GM12878 (cell line): ENCODE measurements at regions not wholly inside any gene's neighbourhood (a gene's known extent, or its start where the extent isn't known, plus 50 kb on each side); places are given as distances from the start of the nearest gene placed in this dataset.

Experiments
- ATF7 ChIP-seq: fragments of 450-650 bp; IDR thresholded peaks from 2 replicates; pipeline ENCODE4 v1.6.1; 2016; ENCODE audit warnings: low read depth, mild to moderate bottlenecking
- CTCF ChIP-seq, 3 experiments: IDR thresholded peaks in 2 of 3; conservative IDR thresholded peaks in 1 of 3; 2 replicates each; pipeline ENCODE4 v1.5.1; 2011; ENCODE audit warnings: low read depth in 3 of 3, low read length in 3 of 3, mild to moderate bottlenecking in 3 of 3, control low read depth in 2 of 3, moderate library complexity in 2 of 3, inconsistent platforms in 1 of 3, mixed read lengths in 1 of 3; ENCODE audit not compliant: control insufficient read depth in 2 of 3, insufficient read depth in 1 of 3; ENCODE audit errors: extremely low read depth in 1 of 3
- EP300 ChIP-seq, 2 experiments: fragments of 150-350 bp in 1 of 2; IDR thresholded peaks; 2 replicates each; pipeline ENCODE4 v1.6.1; 2011 to 2012; ENCODE audit warnings: low read depth in 2 of 2, low read length in 2 of 2, borderline replicate concordance in 1 of 2, improper control_type of control experiment in 1 of 2, inconsistent platforms in 1 of 2; ENCODE audit not compliant: control insufficient read depth in 1 of 2
- FOXM1 ChIP-seq: IDR thresholded peaks from 2 replicates; pipeline ENCODE4 v1.6.1; 2012; ENCODE audit warnings: low read depth, mild to moderate bottlenecking, inconsistent platforms, low read length, moderate library complexity
- NFYA ChIP-seq: IDR thresholded peaks from 2 replicates; pipeline ENCODE4 v1.6.1; 2011; ENCODE audit warnings: low read depth, mild to moderate bottlenecking, low read length, improper control_type of control experiment, borderline replicate concordance
- NR2F1 ChIP-seq: fragments of 450-650 bp; conservative IDR thresholded peaks from 2 replicates; pipeline ENCODE4 v1.6.1; 2017; ENCODE audit warnings: mild to moderate bottlenecking
- PBX3 ChIP-seq: IDR thresholded peaks from 2 replicates; pipeline ENCODE4 v1.6.1; 2011; ENCODE audit warnings: mild to moderate bottlenecking, low read depth, low read length, moderate library complexity; ENCODE audit not compliant: insufficient replicate concordance
- POLR2AphosphoS5 ChIP-seq: IDR thresholded peaks from 2 replicates; pipeline ENCODE4 v1.6.1; 2011; ENCODE audit warnings: mild to moderate bottlenecking, low read length, inconsistent platforms
- SIN3A ChIP-seq: IDR thresholded peaks from 2 replicates; pipeline ENCODE4 v1.6.1; 2012; ENCODE audit warnings: low read depth, low read length, improper control_type of control experiment
- USF2 ChIP-seq: IDR thresholded peaks from 2 replicates; pipeline ENCODE4 v1.6.1; 2011; ENCODE audit warnings: low read depth, low read length, improper control_type of control experiment, borderline replicate concordance

GRCh38 chr7:121452389-121452788, 56.3 kb upstream of the FAM3C start:
- TF ChIP-seq PBX3, result no peak
- no peak for TF ChIP-seq POLR2AphosphoS5
- no peak for TF ChIP-seq CTCF (IDR thresholded peaks at IDR 0.05 in 2 of 3, conservative IDR thresholded peaks at IDR 0.05 in 1 of 3; ENCODE audit: control insufficient read depth in 2 of 3, extremely low read depth in 1 of 3, insufficient read depth in 1 of 3, low read depth in 3 of 3, low read length in 3 of 3)
- TF ChIP-seq USF2, result no peak
- no peak for TF ChIP-seq NR2F1
- TF ChIP-seq ATF7, result no peak
- no peak for TF ChIP-seq NFYA
- no peak for TF ChIP-seq FOXM1
- no peak for TF ChIP-seq SIN3A
- no peak for TF ChIP-seq EP300 (IDR thresholded peaks at IDR 0.05; ENCODE audit: borderline replicate concordance in 1 of 2, control insufficient read depth in 1 of 2, low read depth in 2 of 2, low read length in 2 of 2)
